HG03342 (cell line): ENCODE measurements at regions not wholly inside any gene's neighbourhood (a gene's known extent, or its start where the extent isn't known, plus 50 kb on each side); places are given as distances from the start of the nearest gene placed in this dataset.

Experiments
- ATAC-seq: cut with Tn5 transposase; IDR thresholded peaks from one replicate; pipeline ENCODE4 v1.9.1; 2021; ENCODE audit warnings: mild to moderate bottlenecking, moderate library complexity; ENCODE audit not compliant: unreplicated experiment

DNA sequence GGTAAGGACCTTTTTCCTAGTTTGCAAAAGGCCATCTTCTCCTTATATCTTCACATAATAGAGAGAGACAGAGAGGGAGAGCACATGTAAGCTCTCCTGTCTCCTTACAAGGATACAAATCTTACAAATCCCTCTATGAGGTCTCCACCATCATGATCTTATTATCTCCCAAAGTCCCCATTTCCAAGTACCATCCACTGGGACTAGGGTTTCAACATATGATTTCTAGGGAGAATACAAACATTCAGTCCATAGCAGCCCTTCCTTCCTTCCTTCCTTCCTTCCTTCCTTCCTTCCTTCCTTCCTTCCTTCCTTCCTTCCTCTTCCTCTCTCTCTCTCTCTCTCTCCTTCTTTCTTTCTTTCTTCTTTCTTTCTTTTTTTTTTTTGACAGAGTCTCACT is 1132.9 kb upstream of the WWC1 start:
- ATAC-seq: no peak

DNA sequence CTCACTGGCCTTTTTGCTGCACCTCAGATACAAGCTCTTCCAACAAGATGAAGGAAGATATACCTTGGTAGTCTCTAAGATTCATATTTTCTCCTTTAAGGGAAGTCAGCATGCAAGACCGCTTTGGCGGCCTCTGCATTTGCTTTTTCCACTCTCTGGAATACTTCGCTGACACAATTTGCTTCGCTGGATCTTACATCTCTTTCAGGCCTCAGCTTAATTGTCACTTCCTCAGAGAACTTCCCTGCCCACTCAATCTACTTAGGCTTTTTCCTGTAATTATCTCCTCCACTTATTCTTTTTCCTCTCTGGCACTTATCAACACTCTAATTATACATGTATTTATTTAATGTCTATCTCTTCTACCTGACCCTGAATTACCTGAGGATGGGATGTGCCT is 1131.1 kb upstream of the WWC1 start:
- no peak for ATAC-seq

DNA sequence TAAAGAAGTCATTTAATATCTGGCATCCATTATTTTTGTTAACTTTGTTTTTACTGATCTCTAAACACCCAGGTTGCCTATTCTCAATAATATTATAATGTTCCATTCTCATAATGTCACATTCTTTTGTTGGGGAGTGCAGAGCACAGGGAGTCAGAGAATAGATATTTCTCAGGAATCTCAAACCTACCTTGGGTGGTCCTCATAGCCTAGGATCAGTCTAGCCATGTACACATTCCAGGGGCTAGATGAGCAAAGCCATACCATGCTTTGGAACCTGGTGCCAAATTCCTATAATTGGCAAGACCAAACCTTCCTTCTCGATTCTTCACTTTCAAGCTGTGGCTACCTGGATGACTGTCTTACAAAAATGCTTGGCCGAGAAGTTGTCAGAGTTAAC is 1124.7 kb upstream of the WWC1 start:
- no peak for ATAC-seq

- no peak for ATAC-seq
These were observed 1124.2 kb upstream of the WWC1 start for GRCh38 chr5:167167191-167167795.

GRCh38 chr5:167168971-167169370 is 1122.5 kb upstream of the WWC1 start:
- no peak for ATAC-seq

DNA sequence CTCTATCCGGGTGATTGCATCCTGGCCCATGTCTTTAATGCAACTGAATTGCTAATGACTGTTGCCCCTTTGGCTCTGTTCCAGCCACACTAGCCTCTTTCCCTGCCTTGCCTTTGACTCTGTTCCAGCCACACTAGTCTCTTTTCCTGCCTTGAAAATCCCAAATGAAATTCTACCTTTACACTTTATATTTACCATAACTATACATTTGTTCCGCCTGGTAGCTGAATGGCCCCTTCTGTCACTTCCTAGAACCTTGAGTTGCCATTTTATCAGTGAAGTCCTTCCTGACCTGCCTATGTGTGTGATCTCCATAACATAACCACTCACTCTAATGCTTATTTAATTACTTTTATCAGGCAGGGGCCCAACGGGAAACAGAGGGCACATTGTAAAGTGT is 1120.4 kb upstream of the WWC1 start:
- ATAC-seq: no peak

GRCh38 chr5:167177736-167178135 is 1113.7 kb upstream of the WWC1 start:
- ATAC-seq: no peak

GRCh38 chr5:167180906-167181305 is 1110.5 kb upstream of the WWC1 start:
- ATAC-seq: no peak

DNA sequence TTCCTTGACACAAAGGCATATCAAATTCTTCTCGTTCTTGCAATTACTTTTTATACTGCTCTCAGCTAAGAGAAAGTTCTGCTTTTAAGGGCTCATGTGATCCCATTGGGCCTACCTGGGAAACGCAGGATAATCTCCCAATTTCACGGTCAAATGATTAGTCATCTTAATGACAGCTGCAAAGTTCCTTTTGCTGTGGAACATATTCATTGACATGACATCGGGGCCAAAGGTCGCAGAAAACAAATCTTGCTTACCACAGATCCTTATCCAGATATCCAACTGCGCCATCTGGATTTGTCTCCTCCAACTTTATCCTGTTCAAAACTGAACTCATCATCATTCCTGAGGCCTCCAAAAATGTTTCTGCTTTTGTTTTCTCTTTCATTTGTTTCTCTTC is 1085.6 kb upstream of the WWC1 start:
- ATAC-seq: no peak

- ATAC-seq: no peak
These were observed 1084.4 kb upstream of the WWC1 start for GRCh38 chr5:167207081-167207480.

DNA sequence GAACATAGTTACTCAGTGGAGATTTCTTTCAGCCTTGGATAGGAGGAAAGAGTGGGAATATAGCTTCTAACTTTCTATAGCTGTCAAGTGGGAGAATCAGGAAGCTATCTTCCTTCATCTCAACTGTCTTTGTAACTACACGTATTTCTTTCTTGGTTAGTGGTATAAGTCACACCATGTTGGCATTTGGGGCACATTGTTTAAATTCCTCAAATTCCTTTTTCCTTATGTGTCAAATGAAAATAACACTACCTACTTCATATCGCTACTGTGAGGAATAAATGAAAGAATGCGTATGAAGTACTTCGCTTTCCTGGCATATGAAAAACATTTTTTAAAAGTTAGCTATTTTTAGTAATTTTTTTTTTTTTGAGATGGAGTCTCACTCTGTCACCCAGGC is 1082.5 kb upstream of the WWC1 start:
- ATAC-seq: no peak

DNA sequence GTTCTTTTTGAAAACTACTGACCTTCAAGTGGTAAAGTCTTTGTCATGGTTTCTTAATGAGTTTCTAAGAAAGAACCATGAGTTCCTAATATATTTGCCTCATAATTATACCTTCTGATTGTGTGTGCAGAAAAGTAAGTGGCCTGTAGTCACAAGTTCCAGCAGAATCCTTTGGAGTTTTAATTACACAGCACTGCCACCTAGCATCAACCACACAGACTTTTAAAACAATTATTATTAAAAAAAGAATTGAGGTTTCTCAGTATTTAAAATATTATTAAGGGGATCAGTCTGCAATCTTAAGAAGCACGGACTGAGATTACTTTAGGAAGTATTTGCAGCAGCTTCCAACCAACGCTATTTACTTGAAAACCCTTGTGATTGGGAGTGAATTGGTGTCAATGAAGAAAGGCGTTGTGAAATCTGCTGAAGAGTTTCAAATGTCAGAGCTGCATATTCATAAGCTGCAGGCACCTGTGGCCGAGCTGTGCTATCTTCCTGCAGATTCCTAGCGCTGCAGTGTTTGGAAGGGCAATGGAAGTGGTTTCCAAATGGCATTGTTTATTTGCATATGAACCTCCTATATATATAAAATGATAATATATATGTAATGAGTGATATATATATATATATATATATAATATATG is 1074.2 kb upstream of the WWC1 start:
- no peak for ATAC-seq

DNA sequence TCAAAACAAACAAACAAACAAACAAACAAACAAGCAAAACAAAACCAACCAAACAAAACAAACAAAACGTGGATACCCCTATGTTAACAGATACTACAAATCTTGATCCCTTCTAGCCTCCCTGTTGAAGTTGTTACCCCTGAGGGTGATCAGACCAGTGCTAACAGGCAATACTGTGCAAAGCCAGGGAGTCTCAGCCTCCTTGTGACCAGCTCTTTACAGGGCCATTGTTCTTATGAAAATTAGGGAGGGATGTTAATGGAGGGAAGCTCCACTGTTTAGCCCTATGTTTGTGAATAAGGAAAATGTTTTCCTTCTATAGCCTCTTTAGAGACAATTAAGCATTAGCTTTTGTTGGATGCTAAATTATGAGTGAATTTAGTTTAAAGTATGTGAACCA is 1072.1 kb upstream of the WWC1 start:
- no peak for ATAC-seq

DNA sequence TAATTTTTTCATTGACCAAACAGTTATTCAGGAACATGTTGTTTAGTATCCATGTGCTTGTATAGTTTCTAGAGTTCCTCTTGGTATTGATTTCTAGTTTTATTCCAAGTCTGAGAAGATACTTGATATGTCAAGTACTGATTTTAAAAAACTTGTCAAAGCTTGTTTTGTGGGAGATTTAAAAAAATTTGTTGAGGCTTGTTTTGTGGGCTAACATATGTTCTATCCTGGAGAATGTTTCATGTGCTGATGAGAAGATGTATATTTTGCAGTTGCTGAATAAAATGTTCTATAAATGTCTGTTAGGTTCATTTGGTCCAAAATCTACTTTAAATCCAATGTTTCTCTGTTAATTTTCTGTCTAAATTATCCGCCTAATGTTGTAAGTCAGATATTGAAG is 1065.1 kb upstream of the WWC1 start:
- no peak for ATAC-seq

DNA sequence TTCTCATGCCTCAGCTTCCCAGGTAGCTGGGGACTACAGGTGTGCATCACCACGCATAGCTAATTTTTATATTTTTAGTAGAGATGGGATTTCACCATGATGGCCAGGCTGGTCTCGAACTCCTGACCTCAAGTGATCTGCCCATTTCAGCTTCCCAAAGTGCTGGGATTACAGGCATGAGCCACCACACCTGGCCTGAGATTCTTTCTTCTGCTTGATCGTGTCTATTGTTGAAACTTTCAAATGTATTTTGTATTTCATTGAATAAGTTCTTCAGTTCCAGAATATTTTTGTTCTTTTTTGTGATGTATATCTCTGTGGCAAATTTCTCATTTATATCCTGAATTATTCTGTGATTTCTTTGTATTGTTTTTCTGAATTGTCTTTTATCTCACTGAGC is 1063.3 kb upstream of the WWC1 start:
- no peak for ATAC-seq

- ATAC-seq: no peak
These were observed 1061.7 kb upstream of the WWC1 start for GRCh38 chr5:167229751-167230150.

DNA sequence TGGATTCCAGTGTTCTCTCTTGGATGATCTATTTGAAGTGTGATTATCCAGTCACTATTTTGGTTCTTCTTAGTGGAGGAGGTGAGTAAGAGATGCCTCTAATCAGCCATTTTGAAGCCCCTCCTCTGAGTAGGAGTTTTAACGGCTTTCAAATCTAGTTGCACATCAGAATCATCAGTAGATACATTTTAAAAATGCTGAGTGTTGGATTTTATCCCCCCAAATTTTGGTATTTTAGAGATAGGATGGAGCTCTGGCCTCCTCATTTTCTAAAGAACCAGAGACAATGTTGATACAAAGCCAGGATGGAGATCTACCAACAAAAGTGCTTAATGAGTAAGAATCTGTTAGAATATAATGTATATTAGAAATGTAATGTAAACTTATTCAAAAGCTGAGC is 1061.0 kb upstream of the WWC1 start:
- ATAC-seq: no peak

DNA sequence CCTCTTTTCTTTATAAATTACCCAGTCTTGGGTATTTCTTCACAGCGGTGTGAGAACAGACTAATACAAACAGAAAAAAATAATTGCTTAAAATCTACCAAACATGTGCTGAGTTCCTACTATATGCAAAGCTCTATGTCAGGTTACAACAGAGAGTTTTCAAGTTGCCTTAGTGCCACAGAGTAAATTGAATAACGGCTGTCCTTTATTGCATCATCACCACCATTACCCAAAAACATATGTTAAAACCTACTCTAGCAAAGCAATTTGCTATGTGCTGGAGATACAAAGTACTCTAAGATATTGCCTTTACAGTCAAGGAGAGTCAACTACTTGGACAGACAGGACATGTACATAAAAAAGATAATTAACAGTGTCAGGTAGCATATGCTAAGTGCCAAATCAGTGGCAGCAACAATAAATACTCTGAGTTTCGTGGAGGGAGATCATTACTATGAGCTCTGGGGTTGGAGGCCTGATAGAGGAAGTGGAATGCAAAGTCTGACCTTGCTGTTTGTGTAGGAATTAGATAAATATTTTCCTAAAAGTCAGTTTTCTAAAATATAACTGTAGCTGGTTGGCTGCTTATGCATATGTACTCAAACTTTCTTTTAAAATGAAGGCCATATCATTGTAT is 1058.7 kb upstream of the WWC1 start:
- ATAC-seq: no peak

DNA sequence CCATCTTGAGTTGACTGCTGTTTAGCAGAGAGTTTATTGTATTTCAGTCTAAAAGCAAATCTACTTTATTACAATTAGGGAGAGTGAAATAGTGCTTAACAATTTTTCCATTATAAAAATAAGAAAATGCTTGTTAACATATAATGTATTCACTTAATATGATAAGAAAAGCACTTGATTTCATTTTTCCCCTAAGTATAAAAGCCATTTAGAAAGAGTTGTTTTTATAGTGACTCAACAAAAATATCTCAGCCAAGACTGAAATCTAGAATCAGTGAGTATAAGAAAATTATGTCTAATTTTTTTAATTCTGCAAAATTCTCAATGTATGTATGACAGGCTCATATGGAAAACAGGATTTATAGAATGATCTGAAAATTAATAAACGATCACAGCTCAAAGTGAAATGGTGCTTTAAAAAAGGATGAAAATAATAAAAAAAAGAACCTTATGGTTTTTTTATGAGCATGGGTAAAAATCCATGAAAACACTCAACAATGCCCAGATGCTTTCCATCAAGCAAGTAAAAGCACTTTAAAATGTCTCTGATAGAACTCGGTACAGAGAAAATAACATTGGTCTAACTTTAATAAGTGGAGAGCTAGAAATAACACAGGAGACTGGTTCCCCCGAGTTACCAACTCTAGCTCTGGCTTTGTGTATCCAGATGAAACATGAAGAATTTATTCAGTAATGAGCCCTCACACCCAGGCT is 1057.8 kb upstream of the WWC1 start:
- ATAC-seq: no peak

DNA sequence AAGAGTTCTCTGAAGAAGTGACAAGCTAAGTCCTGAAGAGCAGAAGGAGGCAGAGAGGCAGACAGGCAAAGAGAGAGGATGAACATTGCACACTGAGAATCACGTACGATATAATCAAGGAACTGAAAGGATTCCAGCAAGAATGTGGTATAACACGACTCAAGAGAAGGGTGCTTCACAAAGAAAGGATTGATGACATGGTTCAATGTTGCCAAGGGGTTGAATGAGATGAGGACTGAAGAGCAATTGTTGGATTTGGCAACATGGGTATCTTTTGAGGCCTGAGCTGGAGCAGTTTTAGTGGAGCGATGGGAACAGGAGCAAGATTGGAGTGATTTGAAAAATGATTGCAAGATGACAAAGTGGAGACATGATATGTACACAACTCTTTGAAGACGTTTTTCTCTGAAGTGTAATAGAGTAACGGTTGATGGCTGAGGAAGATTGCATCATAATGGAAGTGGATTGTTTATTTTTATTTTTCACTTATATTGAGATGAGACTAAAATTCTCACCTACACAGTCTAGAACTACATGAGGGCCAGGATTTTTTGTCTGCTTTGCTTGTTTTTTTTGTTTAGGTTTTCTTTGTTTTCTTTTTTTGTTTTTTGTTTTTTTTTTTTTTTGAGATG is 1049.9 kb upstream of the WWC1 start:
- no peak for ATAC-seq

GRCh38 chr5:167242701-167243100 is 1048.7 kb upstream of the WWC1 start:
- no peak for ATAC-seq

- no peak for ATAC-seq
These were observed 1048.0 kb upstream of the WWC1 start for GRCh38 chr5:167243463-167243862.
